K562 (cell line): ENCODE measurements at regions not wholly inside any gene's neighbourhood (a gene's known extent, or its start where the extent isn't known, plus 50 kb on each side); places are given as distances from the start of the nearest gene placed in this dataset.

ENCODE experiments used
- ATAC-seq: fragments of 200-7000 bp; cut with Tn5 transposase; 3 replicates; pipeline ENCODE4 v1.9.1; 2020; ENCODE audit warnings: moderate library complexity
- BruUV-seq: library from RNA; stranded (reverse); fragments of 400-500 nt; replicated peaks from 2 replicates; lab custom pipeline; 2021; lab: Mats Ljungman, UMichigan
- CTCF ChIA-PET: fragments of 300-600 bp; formaldehyde crosslinking; extraction: SDS; loops from one replicate; lab custom pipeline; 2021; ENCODE audit warnings: low intra/inter-chr PET ratio; lab: Yijun Ruan, JAX
- POLR2A ChIA-PET: fragments of 300-600, 350-650 bp; sonication (Branson Sonifier 250); formaldehyde crosslinking; extraction: SDS; loops from one replicate; lab custom pipeline; 2021; ENCODE audit warnings: antibody characterized with exemption, inconsistent platforms; lab: Yijun Ruan, JAX
- DNase-seq, 4 experiments: peaks; one replicate each; pipeline versions ENCODE4 v3.0.0 to v3.0.0-alpha.2; 2011 to 2018; ENCODE audit warnings: low spot score in 3 of 4, mixed read lengths in 3 of 4; ENCODE audit errors: extremely low read depth in 1 of 4
- FAIRE-seq: peaks from 2 replicates; lab custom pipeline; 2011; peaks lifted over from hg19 to GRCh38; lab: Jason Lieb, UNC
- H2AFZ ChIP-seq: 2 replicates; pipeline ENCODE4 v1.6.0; 2011; ENCODE audit warnings: low read depth, low read length, control low read depth, inconsistent platforms
- H3K27ac ChIP-seq: fragments of 200-600 bp; 3 replicates; pipeline ENCODE4 v1.8.0; 2011; ENCODE audit warnings: low read depth, mild to moderate bottlenecking, control low read depth, inconsistent platforms, low read length, moderate library complexity, mixed read lengths; ENCODE audit errors: extremely low read depth
- H3K27me3 ChIP-seq, 2 experiments: fragments of 300-600 bp in 1 of 2; 2 replicates in 1 of 2; 3 replicates in 1 of 2; pipeline versions ENCODE4 v1.6.0 to v1.8.0; 2011; ENCODE audit warnings: inconsistent platforms in 2 of 2, low read length in 2 of 2, mild to moderate bottlenecking in 1 of 2, mixed read lengths in 1 of 2, moderate library complexity in 1 of 2; ENCODE audit not compliant: control insufficient read depth in 2 of 2, insufficient read depth in 2 of 2
- H3K36me3 ChIP-seq: fragments of 300-600 bp; 3 replicates; pipeline ENCODE4 v1.8.0; 2011; ENCODE audit warnings: mild to moderate bottlenecking, low read length, inconsistent platforms; ENCODE audit not compliant: control insufficient read depth, insufficient read depth
- H3K4me1 ChIP-seq, 2 experiments: fragments of 200-600 bp in 1 of 2; replicated peaks in 1 of 2; 2 replicates in 1 of 2; 3 replicates in 1 of 2; pipeline versions ENCODE4 v1.5.1 to v1.8.0; 2011; ENCODE audit warnings: inconsistent platforms in 2 of 2, low read length in 2 of 2, mild to moderate bottlenecking in 1 of 2, mixed read lengths in 1 of 2, moderate library complexity in 1 of 2; ENCODE audit not compliant: control insufficient read depth in 2 of 2, insufficient read depth in 2 of 2
- H3K4me2 ChIP-seq: 2 replicates; pipeline ENCODE4 v1.6.1; 2011; ENCODE audit warnings: low read length, control low read depth, inconsistent platforms, mixed read lengths; ENCODE audit not compliant: insufficient read depth
- H3K4me3 ChIP-seq: fragments of 200-600 bp; sonication (generic), shearing (Covaris generic); 2 replicates; pipeline ENCODE4 v1.5.1; 2016; ENCODE audit warnings: control low read depth, inconsistent platforms
- H3K79me2 ChIP-seq: fragments of 200-600 bp; 3 replicates; pipeline ENCODE4 v1.8.0; 2011; ENCODE audit warnings: low read length, inconsistent platforms; ENCODE audit not compliant: control insufficient read depth, insufficient read depth
- H3K9ac ChIP-seq, 2 experiments: 2 replicates each; pipeline versions ENCODE4 v1.6.0 to v1.6.1; 2011; ENCODE audit warnings: low read depth in 2 of 2, low read length in 2 of 2, control low read depth in 1 of 2, inconsistent platforms in 1 of 2, mild to moderate bottlenecking in 1 of 2, mixed read lengths in 1 of 2; ENCODE audit not compliant: insufficient read depth in 1 of 2
- H3K9me1 ChIP-seq: one replicate; pipeline ENCODE4 v1.6.0; 2011; ENCODE audit warnings: inconsistent platforms, mild to moderate bottlenecking, low read length, moderate library complexity; ENCODE audit not compliant: control insufficient read depth, insufficient read depth
- H3K9me3 ChIP-seq: replicated peaks from 2 replicates; pipeline ENCODE4 v1.5.1; 2011; ENCODE audit warnings: low read depth, low read length, inconsistent platforms; ENCODE audit not compliant: control insufficient read depth, insufficient read depth
- H4K20me1 ChIP-seq: replicated peaks from 2 replicates; pipeline ENCODE4 v1.6.1; 2011; ENCODE audit warnings: low read length, inconsistent platforms, mixed read lengths; ENCODE audit not compliant: control insufficient read depth, insufficient read depth
- HDAC1 ChIP-seq, 2 experiments: fragments of 450-650 bp; IDR thresholded peaks; 2 replicates each; pipeline ENCODE4 v1.6.1; 2016 to 2017; ENCODE audit warnings: inconsistent platforms in 1 of 2, mild to moderate bottlenecking in 1 of 2, moderate library complexity in 1 of 2
- ILK ChIP-seq: fragments of 450-650 bp; IDR thresholded peaks from 2 replicates; pipeline ENCODE4 v1.6.1; 2016; ENCODE audit warnings: missing genetic modification characterization, low read depth, mild to moderate bottlenecking, missing compliant biosample characterization, moderate library complexity, borderline replicate concordance
- KLF13 ChIP-seq: fragments of 450-650 bp; IDR thresholded peaks from 2 replicates; pipeline ENCODE4 v1.6.1; 2016; ENCODE audit warnings: missing genetic modification characterization, low read depth, mild to moderate bottlenecking, missing compliant biosample characterization, moderate library complexity, borderline replicate concordance
- MIER1 ChIP-seq: fragments of 450-650 bp; IDR thresholded peaks from 2 replicates; pipeline ENCODE4 v1.6.1; 2016; ENCODE audit warnings: antibody characterized with exemption, mild to moderate bottlenecking, low read depth
- PURB ChIP-seq: sonication (generic); formaldehyde crosslinking; IDR thresholded peaks from 2 replicates; pipeline ENCODE4 v1.9.0; 2021; ENCODE audit warnings: low read depth, mild to moderate bottlenecking, missing genetic modification reagents
- RAD51 ChIP-seq: fragments of 450-650 bp; IDR thresholded peaks from 2 replicates; pipeline ENCODE4 v1.7.1; 2016; ENCODE audit warnings: low read depth, mild to moderate bottlenecking, borderline replicate concordance
- SMARCC2 ChIP-seq: fragments of 450-650 bp; IDR thresholded peaks from 2 replicates; pipeline ENCODE4 v1.6.1; 2017; ENCODE audit warnings: antibody characterized with exemption, moderate library complexity, mild to moderate bottlenecking, low read depth
- SREBF2 ChIP-seq: sonication (generic); formaldehyde crosslinking; IDR thresholded peaks from 2 replicates; pipeline ENCODE4 v1.4.0; 2020; ENCODE audit warnings: mild to moderate bottlenecking, missing genetic modification reagents
- U2AF1 ChIP-seq: fragments of 200-400 bp; formaldehyde crosslinking; optimal IDR thresholded peaks from 2 replicates; pipeline ENCODE3; 2017; ENCODE audit warnings: mild to moderate bottlenecking, low read depth, low read length, moderate library complexity
- ZBTB1 ChIP-seq: sonication (generic); formaldehyde crosslinking; IDR thresholded peaks from 2 replicates; pipeline ENCODE4 v1.8.1; 2023; ENCODE audit warnings: missing genetic modification reagents, low read depth, mild to moderate bottlenecking, borderline replicate concordance
- ZFP30 ChIP-seq: fragments of 250-450 bp; sonication (Bioruptor Pico); IDR thresholded peaks from 2 replicates; pipeline ENCODE4 v1.8.0; 2022; ENCODE audit warnings: moderate library complexity, mild to moderate bottlenecking, inconsistent platforms, borderline replicate concordance
- ZKSCAN8 ChIP-seq: fragments of 200-800 bp; sonication (Bioruptor generic); IDR thresholded peaks from 2 replicates; pipeline ENCODE4 v1.6.1; 2016; ENCODE audit warnings: missing genetic modification characterization, missing compliant biosample characterization
- WGBS: fragments of 100-300 bp; shearing (Covaris generic); methylation state at CpG from one replicate; pipeline ENCODE4 v1.1.6; 2016; ENCODE audit warnings: low coverage, mixed read lengths; ENCODE audit not compliant: insufficient coverage; ENCODE audit errors: missing lambda C conversion rate; 5-methylcytosine and 5-hydroxymethylcytosine counted together
- in situ Hi-C: fragments of 300-500 bp; cut with MboI; formaldehyde crosslinking; loops from 4 replicates; pipeline ENCODE4 v1.15.0; 2018; ENCODE audit warnings: inconsistent platforms, mixed read lengths
- intact Hi-C: fragments of 100-400 bp; cut with micrococcal nuclease; formaldehyde crosslinking; loops from 2 replicates; pipeline ENCODE4 v1.14.2; 2022
- TF ChIP-seq, protein P1 (sequence below): fragments of 450-650 bp; IDR thresholded peaks from 2 replicates; pipeline ENCODE4 v1.6.1; 2016; ENCODE audit warnings: mild to moderate bottlenecking
- TF ChIP-seq, protein P2 (sequence below): sonication (generic); formaldehyde crosslinking; IDR thresholded peaks from 2 replicates; pipeline ENCODE4 v1.8.0; 2022; ENCODE audit warnings: mild to moderate bottlenecking, missing genetic modification reagents

DNA sequence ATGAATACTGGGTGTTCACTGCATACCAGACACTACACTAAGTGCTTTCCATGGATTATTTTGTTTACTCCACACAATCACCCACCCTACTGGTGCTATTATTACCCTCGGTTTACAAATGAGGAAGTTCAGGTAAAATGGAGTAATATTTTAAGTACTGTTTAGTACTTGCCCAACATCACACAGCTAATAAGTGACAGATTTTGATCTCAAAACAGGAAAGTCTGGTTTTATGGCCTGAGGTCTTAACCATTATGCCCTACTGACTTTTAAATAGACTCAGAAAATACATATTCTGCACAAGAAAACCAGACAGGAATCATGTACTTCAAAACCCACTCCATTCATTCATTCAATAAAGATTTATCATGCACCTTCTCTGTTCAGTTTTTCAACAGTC lies 431.0 kb upstream of the TLE4 start:
- Histone ChIP-seq H3K9me3 (no peaks in the 10 kb centered on the region), H3K9me1 (no peaks in the 10 kb centered on the region), H3K27ac (no peak overlapping the region), H3K4me3 (no peak overlapping the region), H2AFZ (no peak overlapping the region), H4K20me1 (no peaks in the 10 kb centered on the region), H3K27me3 (no peaks in the 10 kb centered on the region), H3K79me2 (no peaks in the 10 kb centered on the region), H3K9ac (no peak overlapping the region), H3K36me3 (no peaks in the 10 kb centered on the region), H3K4me2 (no peak overlapping the region), H3K4me1 (no peaks in the 10 kb centered on the region)
- ChIA-PET POLR2A (no interaction called here), CTCF (no interaction called here)
- BruUV-seq: no TSS peak
- intact Hi-C loops: no loop called here
- ATAC-seq (no peak), DNase-seq (no peak), FAIRE-seq (no peak)
- TF ChIP-seq KLF13 (tag): no peak
- TF ChIP-seq ZFP30 (CRISPR knock-in tag): no peak
- no peak for TF ChIP-seq PURB
- TF ChIP-seq HDAC1 (IDR thresholded peaks at IDR 0.05): no peak
- no CpG with 5 or more reads among the region's 1 CpG for WGBS
- in situ Hi-C loops: no loop called here

DNA sequence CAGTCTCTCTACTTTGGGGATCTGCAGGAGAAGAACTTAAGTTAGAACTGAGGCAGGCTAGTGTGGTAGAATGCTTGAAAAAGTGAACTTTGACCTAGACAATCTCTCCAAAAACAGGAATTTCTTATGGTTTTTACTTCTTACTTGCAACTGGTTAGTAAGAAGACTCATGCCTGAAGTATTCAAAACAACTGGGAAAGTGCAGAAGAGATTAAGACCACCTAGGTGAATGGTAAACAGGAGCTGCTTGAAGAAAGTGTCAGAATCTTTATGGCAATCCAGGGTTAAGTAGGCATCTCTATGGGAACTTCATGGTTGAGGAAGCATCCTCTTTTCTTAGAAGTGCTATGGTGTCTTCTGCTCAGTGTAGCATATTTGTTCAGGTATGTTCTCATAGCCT lies 428.6 kb upstream of the TLE4 start:
- no peaks in the 10 kb centered on the region for H3K27me3 ChIP-seq
- H3K4me1 ChIP-seq: no peaks in the 10 kb centered on the region
- H3K4me3 ChIP-seq: no peak overlapping the region
- no peaks in the 10 kb centered on the region for H3K36me3 ChIP-seq
- in situ Hi-C loops: no loop called here
- ATAC-seq (no peak), DNase-seq (no peak), FAIRE-seq (no peak)
- H3K4me2 ChIP-seq: no peak overlapping the region
- no peaks in the 10 kb centered on the region for H3K9me1 ChIP-seq
- ChIA-PET CTCF (no interaction called here), POLR2A (no interaction called here)
- no TSS peak for BruUV-seq
- H3K27ac ChIP-seq: no peak overlapping the region
- H3K9ac ChIP-seq: no peak overlapping the region
- H4K20me1 ChIP-seq: no peaks in the 10 kb centered on the region
- H2AFZ ChIP-seq: no peak overlapping the region
- H3K9me3 ChIP-seq: no peaks in the 10 kb centered on the region
- intact Hi-C loops: no loop called here
- no peaks in the 10 kb centered on the region for H3K79me2 ChIP-seq
- TF ChIP-seq MIER1: no peak
- TF ChIP-seq ZKSCAN8 (CRISPR knock-in tag): no peak
- no peak for TF ChIP-seq ZBTB1 (CRISPR knock-in tag)
- TF ChIP-seq RAD51: no peak
- TF ChIP-seq U2AF1: no peak
- no peak for TF ChIP-seq SMARCC2
- TF ChIP-seq, protein P1, sequence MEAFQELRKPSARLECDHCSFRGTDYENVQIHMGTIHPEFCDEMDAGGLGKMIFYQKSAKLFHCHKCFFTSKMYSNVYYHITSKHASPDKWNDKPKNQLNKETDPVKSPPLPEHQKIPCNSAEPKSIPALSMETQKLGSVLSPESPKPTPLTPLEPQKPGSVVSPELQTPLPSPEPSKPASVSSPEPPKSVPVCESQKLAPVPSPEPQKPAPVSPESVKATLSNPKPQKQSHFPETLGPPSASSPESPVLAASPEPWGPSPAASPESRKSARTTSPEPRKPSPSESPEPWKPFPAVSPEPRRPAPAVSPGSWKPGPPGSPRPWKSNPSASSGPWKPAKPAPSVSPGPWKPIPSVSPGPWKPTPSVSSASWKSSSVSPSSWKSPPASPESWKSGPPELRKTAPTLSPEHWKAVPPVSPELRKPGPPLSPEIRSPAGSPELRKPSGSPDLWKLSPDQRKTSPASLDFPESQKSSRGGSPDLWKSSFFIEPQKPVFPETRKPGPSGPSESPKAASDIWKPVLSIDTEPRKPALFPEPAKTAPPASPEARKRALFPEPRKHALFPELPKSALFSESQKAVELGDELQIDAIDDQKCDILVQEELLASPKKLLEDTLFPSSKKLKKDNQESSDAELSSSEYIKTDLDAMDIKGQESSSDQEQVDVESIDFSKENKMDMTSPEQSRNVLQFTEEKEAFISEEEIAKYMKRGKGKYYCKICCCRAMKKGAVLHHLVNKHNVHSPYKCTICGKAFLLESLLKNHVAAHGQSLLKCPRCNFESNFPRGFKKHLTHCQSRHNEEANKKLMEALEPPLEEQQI: no peak
- TF ChIP-seq, protein P2, sequence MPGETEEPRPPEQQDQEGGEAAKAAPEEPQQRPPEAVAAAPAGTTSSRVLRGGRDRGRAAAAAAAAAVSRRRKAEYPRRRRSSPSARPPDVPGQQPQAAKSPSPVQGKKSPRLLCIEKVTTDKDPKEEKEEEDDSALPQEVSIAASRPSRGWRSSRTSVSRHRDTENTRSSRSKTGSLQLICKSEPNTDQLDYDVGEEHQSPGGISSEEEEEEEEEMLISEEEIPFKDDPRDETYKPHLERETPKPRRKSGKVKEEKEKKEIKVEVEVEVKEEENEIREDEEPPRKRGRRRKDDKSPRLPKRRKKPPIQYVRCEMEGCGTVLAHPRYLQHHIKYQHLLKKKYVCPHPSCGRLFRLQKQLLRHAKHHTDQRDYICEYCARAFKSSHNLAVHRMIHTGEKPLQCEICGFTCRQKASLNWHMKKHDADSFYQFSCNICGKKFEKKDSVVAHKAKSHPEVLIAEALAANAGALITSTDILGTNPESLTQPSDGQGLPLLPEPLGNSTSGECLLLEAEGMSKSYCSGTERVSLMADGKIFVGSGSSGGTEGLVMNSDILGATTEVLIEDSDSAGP (CRISPR knock-in tag): no peak
- no peak for TF ChIP-seq SREBF2 (CRISPR knock-in tag)
- TF ChIP-seq ILK (tag): no peak
